Daoy (cell line): ENCODE measurements at regions not wholly inside any gene's neighbourhood (a gene's known extent, or its start where the extent isn't known, plus 50 kb on each side); places are given as distances from the start of the nearest gene placed in this dataset.
"Not testable (repeated sequence)": the region's sequence is repeated elsewhere in the genome, so short reads cannot be mapped to it uniquely, and the experiment has no call there.

Source experiments
- DNase-seq: peaks from one replicate; pipeline ENCODE4 v3.0.0-alpha.2; 2015; ENCODE audit warnings: low read depth

DNA sequence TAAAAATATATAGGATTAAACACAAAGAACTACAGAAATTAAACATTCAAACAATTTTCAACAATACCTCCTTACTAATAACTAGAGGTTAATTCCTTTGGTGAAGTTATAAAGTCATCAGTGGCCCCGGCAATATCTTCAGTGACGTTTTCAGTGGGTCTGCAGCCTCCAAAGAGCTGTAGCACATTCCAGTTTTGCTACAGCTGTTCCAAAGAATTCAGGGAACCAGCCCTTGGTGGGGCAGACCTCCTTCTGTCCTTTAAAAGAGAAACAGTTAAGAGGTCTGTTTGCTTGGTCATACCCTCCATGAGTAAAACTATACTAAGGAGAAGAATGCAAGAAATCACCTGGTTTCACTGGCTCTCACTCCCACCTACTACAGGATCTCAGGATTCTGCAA lies 99.2 kb upstream of the ZDHHC17 start:
- no peak for DNase-seq

DNA sequence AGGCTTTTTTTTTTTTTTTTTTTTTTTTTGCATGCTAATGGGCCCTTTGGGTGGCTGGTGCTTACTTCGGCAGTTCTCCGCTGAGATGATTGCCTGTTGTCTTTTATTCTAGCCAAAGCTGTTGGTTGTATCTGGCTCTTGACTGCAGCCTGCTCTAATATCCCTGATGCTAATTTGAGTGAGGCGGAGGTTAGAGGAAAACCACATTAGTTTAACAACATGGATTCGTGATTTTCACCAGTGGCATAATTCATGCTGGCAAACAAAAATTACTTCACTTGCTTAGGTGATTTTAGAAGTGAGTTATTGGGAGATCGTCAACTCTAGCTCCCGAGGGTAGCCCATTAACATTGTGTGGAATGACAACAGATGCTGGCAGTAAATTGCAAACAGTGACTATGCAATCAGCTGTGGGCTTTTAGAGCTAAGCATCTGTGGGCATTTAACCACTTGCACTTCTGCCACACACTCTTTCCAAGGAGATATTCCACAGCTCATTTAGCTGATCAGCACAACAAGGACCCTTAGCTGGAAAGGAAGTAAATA lies 97.6 kb upstream of the ZDHHC17 start:
- no peak for DNase-seq

DNA sequence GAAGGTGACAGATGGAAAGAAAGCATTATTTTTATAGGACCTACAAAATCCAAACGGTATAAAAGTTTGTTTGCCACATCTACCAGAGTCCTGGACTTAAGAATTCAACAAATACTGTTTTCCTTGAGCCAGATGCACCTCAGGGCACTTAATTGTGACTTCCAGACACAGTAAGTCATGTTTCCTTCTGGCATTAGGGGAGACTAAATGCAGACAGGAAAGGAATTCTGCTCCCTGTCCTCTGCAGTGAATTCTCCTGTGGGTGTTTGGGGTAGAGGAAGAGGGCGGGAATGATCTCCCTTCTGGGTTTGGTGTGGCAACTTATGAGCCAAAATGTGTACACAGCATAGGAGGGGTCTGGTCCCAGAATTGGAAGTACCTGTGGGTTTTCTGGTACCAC lies 93.9 kb upstream of the ZDHHC17 start:
- DNase-seq, result no peak

DNA sequence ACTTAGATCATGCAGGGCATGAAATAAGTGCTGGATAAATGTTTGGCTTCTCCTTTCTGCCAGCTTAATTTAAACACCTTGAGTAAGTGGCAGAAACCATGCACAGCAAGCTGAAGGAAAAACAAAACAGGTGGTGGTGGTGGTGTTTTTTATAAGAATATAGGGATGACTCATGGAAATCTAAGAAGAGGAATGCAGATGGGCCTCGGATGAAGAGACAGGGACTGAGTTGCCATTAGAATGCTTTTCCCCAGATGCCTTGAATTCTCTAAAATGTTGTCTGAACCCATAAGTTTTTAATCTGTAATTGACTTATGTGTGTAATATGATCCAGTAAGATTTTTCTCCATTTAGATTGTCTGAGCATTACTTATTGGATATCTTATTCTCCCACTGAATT lies 93.1 kb upstream of the ZDHHC17 start:
- no peak for DNase-seq

DNA sequence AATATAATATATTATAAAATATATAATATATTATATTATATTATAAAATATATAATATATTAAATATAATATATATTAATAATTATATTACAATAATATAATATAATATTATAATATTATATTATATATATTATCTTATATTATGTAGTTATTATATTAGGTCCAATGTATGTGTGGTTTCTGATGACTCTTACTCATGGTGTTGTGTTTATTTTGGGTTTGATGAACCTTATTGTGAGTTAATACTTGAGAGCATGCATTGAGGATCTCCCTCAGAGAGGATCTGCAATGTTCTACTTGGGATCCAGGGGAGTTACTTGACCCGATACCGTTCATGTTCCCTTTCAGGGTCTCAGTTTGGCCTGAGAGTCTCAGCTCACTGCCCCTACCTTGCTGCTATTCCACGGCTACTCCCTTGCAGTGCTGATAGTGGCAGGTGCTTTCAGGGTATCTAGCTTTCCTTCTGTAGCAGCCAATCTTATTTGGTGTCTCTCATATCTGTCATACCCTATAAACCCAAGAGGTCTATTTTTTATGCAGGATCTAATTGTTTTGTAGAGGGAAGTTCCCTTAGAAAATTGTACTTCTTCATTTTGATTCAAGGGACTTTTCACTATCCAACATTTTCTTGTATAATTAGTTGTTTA lies 89.1 kb upstream of the ZDHHC17 start:
- no peak for DNase-seq

DNA sequence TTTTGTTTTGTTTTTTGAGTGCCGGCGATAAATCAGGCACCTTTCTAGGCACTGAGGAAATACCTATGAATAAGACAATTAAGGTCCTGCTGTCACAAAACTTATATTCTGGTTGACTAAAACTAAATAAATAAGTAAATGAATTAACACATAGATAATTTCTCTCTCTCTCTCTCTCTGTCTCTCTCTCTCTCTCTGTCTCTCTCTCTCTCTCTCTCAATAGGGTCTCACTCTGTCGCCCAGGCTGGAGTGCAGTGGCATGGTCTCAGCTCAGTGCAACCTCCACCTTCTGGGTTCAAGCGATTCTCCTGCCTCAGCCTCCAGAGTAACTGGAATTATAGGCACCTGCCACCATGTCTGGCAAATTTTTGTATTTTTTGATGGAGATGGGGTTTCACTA lies 87.7 kb upstream of the ZDHHC17 start:
- DNase-seq, result not testable (repeated sequence)

DNA sequence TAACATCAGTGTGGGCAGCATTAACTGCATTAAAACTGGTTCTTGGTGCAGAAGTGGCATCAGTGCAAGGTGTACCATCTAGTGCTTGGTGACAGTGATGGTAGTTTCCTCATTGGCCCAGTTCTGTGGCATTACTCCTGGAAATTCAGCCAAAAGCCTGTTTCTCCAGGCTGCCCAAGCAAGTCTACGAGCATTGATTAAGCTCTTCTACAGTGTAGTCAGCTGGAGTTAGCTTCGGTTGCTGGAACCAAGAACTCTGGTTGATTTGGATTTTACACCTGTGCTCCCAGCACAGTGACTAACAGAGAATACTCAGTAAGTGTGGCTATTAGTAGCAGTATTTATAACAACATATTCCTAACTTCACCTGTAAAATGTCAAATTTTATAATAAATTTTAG lies 84.9 kb upstream of the ZDHHC17 start:
- DNase-seq, result no peak

DNA sequence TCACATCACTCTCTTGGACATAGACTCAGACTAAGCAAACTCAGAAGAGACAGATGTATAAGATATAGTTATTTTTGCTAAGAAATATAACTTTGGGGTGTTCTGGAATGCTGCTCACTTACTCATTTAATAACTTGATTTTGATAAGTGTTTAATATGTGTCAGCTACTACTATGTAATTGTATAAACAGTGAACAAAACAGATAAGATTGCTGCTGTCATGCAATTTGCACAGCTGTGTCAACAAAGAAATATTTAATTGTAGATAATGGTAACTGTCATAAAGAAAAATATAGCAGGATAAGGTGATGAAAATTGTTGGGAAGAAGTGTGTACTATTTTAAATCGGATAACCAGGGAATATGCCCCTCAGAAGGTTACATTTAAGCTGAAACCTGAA lies 84.1 kb upstream of the ZDHHC17 start:
- no peak for DNase-seq

DNA sequence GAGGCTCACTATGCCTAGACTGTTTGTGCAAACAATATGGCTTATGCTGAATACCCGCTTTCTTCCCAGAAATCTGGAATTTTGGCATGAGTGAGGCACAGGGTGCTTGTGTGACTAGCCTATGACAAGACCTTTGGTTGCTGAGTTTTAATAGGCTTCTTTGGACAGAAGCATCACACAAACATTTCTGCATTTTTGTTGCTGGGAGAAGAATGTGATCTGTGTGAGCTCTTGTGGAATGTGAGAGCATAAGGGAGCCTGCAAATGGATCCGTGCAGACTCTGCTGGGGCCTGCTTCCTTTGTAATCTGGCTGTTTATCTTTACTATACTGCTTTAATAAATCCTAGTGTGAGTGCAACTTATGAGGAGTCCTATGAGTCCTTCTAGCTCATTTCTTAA lies 83.0 kb upstream of the ZDHHC17 start:
- DNase-seq, result no peak

DNA sequence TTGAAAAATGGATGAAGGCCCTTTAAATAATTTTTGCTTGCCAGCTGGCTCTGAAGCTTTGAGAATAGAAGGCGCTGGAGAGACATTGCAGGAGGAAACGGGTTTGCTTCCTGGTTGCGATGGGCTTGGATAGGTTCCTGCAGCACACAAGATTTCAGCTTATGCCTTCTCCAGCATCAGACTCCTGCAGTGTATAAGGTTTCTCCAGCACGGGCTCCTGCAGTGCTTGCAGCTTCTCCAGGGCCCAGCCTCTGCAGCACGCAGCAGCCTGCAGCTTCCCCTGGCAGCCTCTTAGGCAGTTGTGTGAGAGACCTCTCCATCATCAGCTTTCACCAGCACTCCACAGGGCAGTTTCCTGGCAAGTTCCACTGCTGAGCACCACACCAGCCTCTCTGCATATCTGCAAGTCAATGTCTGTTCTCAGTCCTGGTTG lies 78.7 kb upstream of the ZDHHC17 start:
- peak; percentile 12 for DNase-seq

DNA sequence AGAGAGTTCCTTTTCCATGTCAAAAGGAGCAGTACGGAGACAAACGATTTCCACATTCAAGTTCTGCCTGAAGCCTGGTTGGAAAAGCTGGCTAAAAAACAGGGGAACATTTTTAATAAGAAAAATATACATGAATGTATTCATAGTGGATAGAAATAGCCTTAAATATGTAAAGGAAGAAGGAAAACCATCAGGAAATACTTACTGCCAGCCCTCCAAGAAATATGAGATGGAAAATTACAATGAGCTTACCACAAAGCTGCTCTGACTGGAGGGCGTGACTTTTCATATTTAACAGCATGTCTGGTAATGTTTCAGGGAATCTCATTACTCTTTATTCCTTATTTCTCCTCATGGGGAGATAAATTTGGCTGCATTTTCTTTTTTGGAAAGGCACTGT lies 75.9 kb upstream of the ZDHHC17 start:
- DNase-seq, result peak; percentile 16

DNA sequence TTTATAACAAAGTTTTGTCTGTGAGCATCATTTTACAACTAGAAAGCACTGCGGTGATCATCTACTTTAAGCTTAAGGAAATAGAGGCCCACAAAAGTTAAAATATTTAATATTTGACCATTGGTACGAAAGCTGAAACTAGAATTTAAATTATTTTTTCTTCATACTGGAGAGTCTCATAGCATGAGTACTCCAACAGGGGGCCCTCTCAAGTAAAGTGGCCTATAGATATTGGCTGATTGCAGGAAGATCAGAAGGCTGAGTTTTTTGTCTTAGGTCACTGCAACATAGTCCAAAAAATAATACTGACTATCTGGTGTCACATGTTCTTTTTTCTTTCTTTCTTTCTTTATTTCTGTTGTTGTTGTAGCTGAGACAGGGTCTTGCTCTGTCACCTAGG lies 75.3 kb upstream of the ZDHHC17 start:
- no peak for DNase-seq

DNA sequence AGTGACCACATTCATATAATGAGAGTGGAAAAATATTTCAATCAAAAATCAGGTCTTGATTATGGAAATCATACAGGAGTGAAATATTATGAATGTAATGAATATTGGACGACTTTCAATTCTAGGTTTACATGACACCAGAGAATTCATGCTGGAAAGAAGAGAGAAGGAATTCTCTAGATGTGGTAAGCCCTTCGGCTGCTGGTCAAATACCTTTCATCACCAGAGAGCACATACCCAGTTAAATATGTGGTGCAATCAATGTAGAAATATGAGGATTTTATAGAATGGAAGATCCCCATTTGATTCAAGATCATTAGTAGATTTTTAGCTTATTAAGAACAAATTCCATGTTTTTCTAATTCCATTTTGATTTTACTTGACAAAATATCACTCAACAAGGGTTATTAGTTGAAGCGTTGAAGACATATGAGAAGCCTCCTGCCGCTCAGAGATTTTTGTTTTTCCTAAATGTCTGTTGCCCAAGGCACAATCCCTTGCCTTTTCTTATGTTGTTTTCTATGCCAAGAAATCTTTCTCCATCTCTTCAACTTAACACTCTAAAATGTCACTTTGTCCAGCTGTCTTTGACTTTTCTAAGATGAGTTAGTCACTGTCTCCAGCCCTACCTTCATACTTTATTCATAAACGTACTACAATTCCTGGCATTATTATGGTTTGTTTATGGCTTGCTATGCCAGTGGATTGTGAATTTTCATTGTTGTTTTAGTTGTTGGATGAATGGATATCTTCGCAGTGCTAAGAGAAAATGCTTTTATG lies 72.8 kb upstream of the ZDHHC17 start:
- no peak for DNase-seq

DNA sequence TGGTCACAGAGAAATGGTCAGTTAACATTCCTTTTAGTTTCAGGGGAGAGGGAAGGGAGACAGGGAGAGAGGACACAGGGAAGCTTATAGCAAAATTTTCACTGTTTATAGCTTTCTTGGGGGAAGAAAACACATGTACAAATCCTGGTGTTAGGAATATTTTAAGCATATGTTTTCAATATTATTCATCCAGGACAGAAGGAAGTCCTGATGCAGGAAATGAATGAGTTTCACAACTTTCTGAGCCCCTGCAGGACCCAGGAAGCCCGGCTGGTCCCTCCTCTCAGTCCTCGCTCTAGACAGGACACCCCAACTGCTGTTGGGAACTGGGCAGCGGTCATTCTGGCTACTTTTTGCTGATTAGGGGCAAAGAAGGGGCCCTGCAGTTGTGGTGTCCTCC lies 71.1 kb upstream of the ZDHHC17 start:
- no peak for DNase-seq

DNA sequence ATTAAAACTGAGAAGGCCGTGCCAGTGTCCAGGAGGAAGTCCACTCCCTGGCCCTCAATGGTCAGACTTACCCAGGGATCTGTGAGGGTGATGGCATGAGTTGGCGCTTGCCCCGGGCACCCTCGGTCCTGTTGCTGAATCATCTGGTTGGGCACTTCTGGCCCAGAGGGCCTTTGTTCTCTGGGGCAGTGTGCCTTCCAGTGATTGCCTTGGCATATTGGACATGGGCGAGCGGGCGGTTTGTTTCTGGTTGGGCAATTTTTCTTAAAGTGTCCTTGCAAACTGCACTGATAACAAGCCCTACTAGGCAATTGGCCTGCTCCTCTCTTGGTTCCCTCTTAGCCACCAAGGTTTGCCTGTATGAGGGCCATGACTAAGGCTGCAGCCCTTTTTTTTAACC lies 69.5 kb upstream of the ZDHHC17 start:
- no peak for DNase-seq

DNA sequence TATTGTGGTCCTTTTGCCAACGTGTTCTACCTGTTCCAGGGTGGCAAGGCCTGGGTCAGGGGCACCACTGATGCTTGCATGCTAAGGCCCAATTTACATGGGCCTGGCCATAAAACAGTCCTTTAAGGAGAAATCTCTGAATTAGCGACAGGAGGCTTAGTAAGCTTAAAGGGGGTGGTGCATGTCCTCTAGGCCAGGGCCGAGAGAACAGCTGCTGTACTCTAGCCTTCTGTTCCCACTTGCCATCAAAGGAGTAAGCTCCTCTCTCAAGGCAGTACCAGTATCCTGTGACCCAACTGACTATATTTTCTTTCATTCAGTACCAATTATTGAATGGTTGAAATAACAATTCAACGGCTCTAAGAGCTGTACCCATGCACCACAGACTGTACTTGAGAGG lies 67.7 kb upstream of the ZDHHC17 start:
- no peak for DNase-seq

DNA sequence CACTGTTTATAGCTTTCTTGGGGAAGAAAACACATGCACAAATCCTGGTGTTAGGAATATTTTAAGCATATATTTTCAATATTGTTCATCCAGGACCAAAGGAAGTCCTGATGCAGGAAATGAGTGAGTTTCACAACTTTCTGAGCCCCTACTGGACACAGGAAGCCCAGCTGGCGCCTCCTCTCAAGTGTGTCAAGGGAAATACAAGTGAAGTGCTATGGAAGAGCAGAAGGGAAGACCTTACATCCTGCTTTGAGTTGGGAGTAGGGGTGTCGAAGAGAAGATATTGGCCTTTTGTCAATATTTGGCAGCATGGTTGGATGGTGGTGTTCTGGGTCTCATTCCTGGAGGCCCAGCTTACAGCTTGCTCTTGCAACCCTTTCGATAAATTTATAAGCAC lies 66.1 kb upstream of the ZDHHC17 start:
- DNase-seq, result no peak

DNA sequence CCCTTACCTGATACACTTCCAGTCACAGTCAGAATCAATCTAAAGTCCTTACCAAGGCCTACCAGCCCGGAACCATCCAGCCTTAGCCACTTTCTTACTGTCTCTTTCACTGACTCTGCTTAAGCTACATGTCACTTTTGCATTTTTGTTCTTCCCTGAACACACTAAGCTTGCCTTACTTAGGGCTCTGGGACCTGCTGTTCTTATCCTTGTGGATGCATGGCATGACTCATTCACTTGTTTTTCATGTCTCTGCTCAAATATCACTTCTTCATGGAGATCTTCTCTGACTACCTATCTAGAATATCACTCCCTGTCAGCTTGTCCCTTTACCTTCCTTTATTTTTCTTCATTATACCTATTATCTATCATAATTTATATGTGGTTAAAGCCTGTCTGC lies 65.6 kb upstream of the ZDHHC17 start:
- DNase-seq, result no peak

DNA sequence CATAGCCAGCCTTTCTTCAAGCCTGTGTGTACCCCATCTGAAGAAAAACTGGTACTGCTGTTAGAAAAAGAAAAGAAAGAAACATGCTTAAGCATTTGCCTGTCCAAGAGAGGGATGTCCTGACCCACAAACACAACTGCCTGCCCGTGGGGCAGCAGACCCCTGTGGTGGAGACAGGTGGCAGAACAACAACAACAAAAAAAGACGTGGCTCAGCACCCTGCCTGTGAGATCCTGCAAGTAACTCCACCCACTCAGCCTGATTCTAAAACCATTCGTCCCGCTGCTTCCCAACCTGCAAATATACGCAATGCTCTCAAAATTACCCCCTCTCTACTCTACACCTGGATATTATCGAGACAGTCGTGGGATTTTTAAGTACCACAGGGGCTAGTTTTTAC lies 64.9 kb upstream of the ZDHHC17 start:
- DNase-seq, result no peak

DNA sequence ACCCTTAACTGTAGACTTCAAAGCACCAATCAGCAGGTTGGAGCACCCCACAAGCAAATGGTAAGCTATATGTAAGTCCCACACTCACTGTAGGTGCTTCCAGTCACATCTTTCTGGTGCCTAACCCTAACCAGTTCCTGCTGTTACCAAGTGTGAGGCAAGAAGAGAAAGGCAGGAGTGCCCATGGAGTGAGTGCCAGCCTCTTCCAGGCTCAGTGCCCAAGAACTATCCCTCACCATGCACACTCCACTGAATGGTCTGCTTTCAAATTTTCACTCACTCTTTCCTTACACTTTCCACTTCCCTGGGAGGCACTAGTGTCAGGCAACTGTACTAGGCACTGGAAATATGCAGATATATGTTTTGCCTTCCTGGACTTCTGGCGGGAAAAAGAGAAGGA lies 62.2 kb upstream of the ZDHHC17 start:
- DNase-seq, result no peak

DNA sequence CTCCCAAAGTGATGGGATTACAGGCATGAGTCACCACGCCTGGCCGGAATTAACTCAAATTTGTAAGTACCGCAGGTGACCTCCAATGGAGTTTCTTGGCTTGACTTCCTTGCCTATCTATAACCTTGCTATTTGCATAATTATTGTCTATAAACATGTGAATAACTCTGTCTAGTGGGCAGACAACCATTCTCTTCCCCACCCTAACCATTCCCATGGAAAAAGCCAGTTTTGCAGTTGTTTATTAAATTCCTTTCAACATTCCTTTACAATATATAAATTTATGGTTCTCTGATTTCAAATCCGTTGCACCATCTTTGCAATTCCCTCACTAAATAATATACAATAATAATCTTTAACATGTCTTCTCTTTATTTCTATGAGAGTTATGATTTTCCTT lies 61.0 kb upstream of the ZDHHC17 start:
- no peak for DNase-seq

DNA sequence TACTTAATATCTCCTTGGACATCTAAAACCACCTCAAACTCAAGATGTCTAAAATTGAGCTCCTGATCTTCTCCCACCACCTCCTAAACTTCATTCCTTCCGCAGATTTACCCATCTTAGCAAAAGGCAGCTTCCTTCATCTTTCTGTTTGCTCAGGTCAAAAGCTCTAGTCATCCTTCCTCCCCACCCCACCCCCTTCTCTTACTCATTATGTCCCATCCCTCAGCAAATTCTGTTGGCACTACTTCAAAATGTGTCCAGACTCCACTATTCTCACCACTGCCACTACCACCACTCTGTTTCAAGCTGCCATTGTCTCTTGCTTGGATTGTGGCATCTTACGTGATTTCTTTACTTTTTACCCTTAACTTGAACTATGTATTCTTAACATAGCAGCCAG lies 59.2 kb upstream of the ZDHHC17 start:
- peak; percentile 44 for DNase-seq

DNA sequence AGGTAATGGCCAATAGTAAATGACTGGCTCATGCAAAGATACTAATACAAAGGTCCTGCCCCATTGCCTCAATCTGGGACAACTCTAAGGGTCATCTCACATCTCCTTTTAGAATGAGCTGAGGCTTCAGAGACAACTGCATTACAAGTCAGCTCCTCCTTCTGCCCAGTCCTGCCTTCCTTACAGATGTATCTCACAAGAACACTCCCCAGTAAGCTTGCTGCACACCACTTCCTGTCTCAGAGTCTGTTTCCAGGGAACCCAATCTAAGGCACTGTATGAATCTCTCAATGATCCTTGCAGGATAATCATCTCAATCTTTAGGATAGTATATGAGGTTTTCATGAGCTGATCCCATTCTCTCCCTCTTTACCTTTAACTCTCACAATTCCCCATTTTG lies 57.8 kb upstream of the ZDHHC17 start:
- peak; percentile 19 for DNase-seq

DNA sequence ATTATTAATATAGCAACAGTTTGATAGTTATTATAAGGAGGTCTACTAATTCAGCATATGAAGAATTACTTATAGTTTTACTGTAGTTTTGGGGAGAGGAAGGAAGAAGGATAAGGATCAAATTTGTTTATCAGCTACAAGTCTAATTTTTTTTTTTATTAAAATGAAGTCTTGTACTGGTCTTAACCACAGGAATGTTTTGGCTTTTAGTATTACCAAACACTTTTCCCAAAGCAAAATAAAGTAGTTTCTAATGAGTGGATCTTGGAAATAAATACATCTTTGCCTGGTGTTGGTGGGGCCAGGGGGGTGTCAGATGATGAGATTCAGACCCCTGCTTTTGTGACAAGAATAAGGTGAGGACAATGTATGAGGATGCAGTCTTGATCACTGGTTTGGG lies 57.2 kb upstream of the ZDHHC17 start:
- DNase-seq, result no peak
